Neuronal stem cell (in vitro differentiated cells): ENCODE measurements at regions not wholly inside any gene's neighbourhood (a gene's known extent, or its start where the extent isn't known, plus 50 kb on each side); places are given as distances from the start of the nearest gene placed in this dataset.
"Not testable (repeated sequence)": the region's sequence is repeated elsewhere in the genome, so short reads cannot be mapped to it uniquely, and the experiment has no call there.

Experiments used
- DNase-seq: peaks from one replicate; pipeline ENCODE4 v3.0.0-alpha.2; 2013; ENCODE audit warnings: low spot score
- H2AFZ ChIP-seq: one replicate; pipeline ENCODE4 v1.6.1; 2013; ENCODE audit warnings: mild to moderate bottlenecking, low read length, inconsistent platforms
- H2AK5ac ChIP-seq: 2 replicates; pipeline ENCODE4 v1.6.1; 2013; ENCODE audit warnings: low read depth, mild to moderate bottlenecking, inconsistent platforms, low read length, moderate library complexity, mixed read lengths
- H2BK120ac ChIP-seq: 2 replicates; pipeline ENCODE4 v1.6.1; 2013; ENCODE audit warnings: low read depth, mild to moderate bottlenecking, inconsistent platforms, low read length, moderate library complexity, mixed read lengths
- H2BK12ac ChIP-seq: one replicate; pipeline ENCODE4 v1.6.1; 2013; ENCODE audit warnings: low read length, inconsistent platforms
- H2BK15ac ChIP-seq: 2 replicates; pipeline ENCODE4 v1.6.1; 2013; ENCODE audit warnings: mild to moderate bottlenecking, low read length, inconsistent platforms, mixed read lengths
- H2BK5ac ChIP-seq: one replicate; pipeline ENCODE4 v1.6.1; 2013; ENCODE audit warnings: inconsistent platforms, mild to moderate bottlenecking, low read length, moderate library complexity
- H3K14ac ChIP-seq: one replicate; pipeline ENCODE4 v1.6.1; 2013; ENCODE audit warnings: low read length, inconsistent platforms
- H3K18ac ChIP-seq: 2 replicates; pipeline ENCODE4 v1.6.1; 2013; ENCODE audit warnings: low read length, inconsistent platforms
- H3K23ac ChIP-seq: 2 replicates; pipeline ENCODE4 v1.6.1; 2013; ENCODE audit warnings: low read depth, mild to moderate bottlenecking, mixed read lengths, low read length, inconsistent platforms; ENCODE audit not compliant: poor library complexity
- H3K27ac ChIP-seq: replicated peaks from 3 replicates; pipeline ENCODE4 v1.5.1; 2013; ENCODE audit warnings: low read length, inconsistent platforms
- H3K27me3 ChIP-seq, 3 experiments: 2 replicates each; pipeline ENCODE4 v1.6.1; 2013; ENCODE audit warnings: low read length in 3 of 3, mild to moderate bottlenecking in 2 of 3, inconsistent platforms in 1 of 3, low read depth in 1 of 3, mixed read lengths in 1 of 3, moderate library complexity in 1 of 3; ENCODE audit not compliant: control insufficient read depth in 3 of 3, insufficient read depth in 3 of 3
- H3K36me3 ChIP-seq, 2 donors: replicated peaks in 1 of 2; 2 replicates each; pipeline ENCODE4 v1.6.1; 2013; ENCODE audit warnings: low read length in 2 of 2; ENCODE audit not compliant: control insufficient read depth in 2 of 2, insufficient read depth in 2 of 2
- H3K4ac ChIP-seq: 2 replicates; pipeline ENCODE4 v1.6.1; 2013; ENCODE audit warnings: inconsistent platforms, mild to moderate bottlenecking, low read length, moderate library complexity
- H3K4me1 ChIP-seq, 2 donors: 1 replicate in 1 of 2; 2 replicates in 1 of 2; pipeline ENCODE4 v1.6.1; 2013; ENCODE audit warnings: low read length in 2 of 2, low read depth in 1 of 2; ENCODE audit not compliant: control insufficient read depth in 2 of 2, insufficient read depth in 1 of 2
- H3K4me2 ChIP-seq: one replicate; pipeline ENCODE4 v1.6.1; 2013; ENCODE audit warnings: mild to moderate bottlenecking, low read length, inconsistent platforms; ENCODE audit not compliant: insufficient read depth, poor library complexity, severe bottlenecking
- H3K4me3 ChIP-seq, 2 donors: 2 replicates each; pipeline ENCODE4 v1.5.1; 2013; ENCODE audit warnings: low read length in 2 of 2, mild to moderate bottlenecking in 2 of 2, inconsistent platforms in 1 of 2, moderate library complexity in 1 of 2
- H3K79me1 ChIP-seq: one replicate; pipeline ENCODE4 v1.6.1; 2013; ENCODE audit warnings: low read depth, mild to moderate bottlenecking, inconsistent platforms, low read length, moderate library complexity
- H3K9ac ChIP-seq: one replicate; pipeline ENCODE4 v1.6.1; 2013; ENCODE audit warnings: mild to moderate bottlenecking, low read depth, low read length, inconsistent platforms; ENCODE audit not compliant: poor library complexity
- H3K9me3 ChIP-seq, 2 donors: replicated peaks in 1 of 2; 2 replicates each; pipeline versions ENCODE3 to v1.6.1; 2013; ENCODE audit warnings: low read length in 2 of 2, mild to moderate bottlenecking in 2 of 2, inconsistent platforms in 1 of 2, low read depth in 1 of 2, mixed read lengths in 1 of 2, moderate library complexity in 1 of 2; ENCODE audit not compliant: control insufficient read depth in 2 of 2, insufficient read depth in 1 of 2
- H4K8ac ChIP-seq: one replicate; pipeline ENCODE4 v1.6.1; 2013; ENCODE audit warnings: low read depth, mild to moderate bottlenecking, inconsistent platforms, low read length, moderate library complexity
- H4K91ac ChIP-seq: one replicate; pipeline ENCODE4 v1.6.1; 2013; ENCODE audit warnings: low read length, low read depth, mild to moderate bottlenecking, inconsistent platforms; ENCODE audit not compliant: poor library complexity
- WGBS, 2 donors: extraction: QIAGEN DNeasy Blood & Tissue Kit; methylation state at CpG; one replicate each; pipeline ENCODE4 v1.1.7; 2013; ENCODE audit warnings: missing lambda C conversion rate in 2 of 2, mixed read lengths in 1 of 2; ENCODE audit not compliant: insufficient read length in 2 of 2, insufficient replicate concordance in 1 of 2; ENCODE audit errors: extremely low coverage in 2 of 2; 5-methylcytosine and 5-hydroxymethylcytosine counted together

- H3K4me3 ChIP-seq, H2BK120ac ChIP-seq, H3K27me3 ChIP-seq, H3K18ac ChIP-seq, H3K9ac ChIP-seq, H4K91ac ChIP-seq, H3K79me1 ChIP-seq, H3K23ac ChIP-seq, DNase-seq, H4K8ac ChIP-seq, H2BK12ac ChIP-seq, H2BK5ac ChIP-seq, H3K9me3 ChIP-seq, H3K4ac ChIP-seq, H2AFZ ChIP-seq, H3K27ac ChIP-seq, H3K4me2 ChIP-seq, H2AK5ac ChIP-seq, H3K36me3 ChIP-seq, H3K14ac ChIP-seq, H2BK15ac ChIP-seq: not testable (repeated sequence)
- no CpG with 5 or more reads among the region's 3 CpGs for WGBS, 2 donors
- peaks cover 0 to 15% of the 10 kb centered on the region in 2 donors for H3K4me1 ChIP-seq
Observed at GRCh38 chr12:131438493-131438835, 272.4 kb upstream of the SFSWAP start.

GRCh38 chr12:131438881-131439280 lies 272.0 kb upstream of the SFSWAP start:
- Histone ChIP-seq H3K27me3 (no peaks in the 10 kb centered on the region), H3K23ac (no peak overlapping the region), H2BK15ac (no peak overlapping the region), H4K91ac (no peak overlapping the region), H3K4ac (no peak overlapping the region), H3K9ac (no peak overlapping the region), H2BK12ac (no peak overlapping the region), H3K36me3 (no peaks in the 10 kb centered on the region), H3K79me1 (no peaks in the 10 kb centered on the region), H4K8ac (no peak overlapping the region), H3K27ac (no peak overlapping the region), H3K14ac (no peak overlapping the region), H2BK120ac (no peak overlapping the region), H3K4me1 (peaks cover 0 to 17% of the 10 kb centered on the region in 2 donors), H3K4me3 (no peak overlapping the region), H2AFZ (no peak overlapping the region), H3K9me3 (no peaks in the 10 kb centered on the region), H2AK5ac (no peak overlapping the region), H2BK5ac (no peak overlapping the region), H3K4me2 (no peak overlapping the region), H3K18ac (peak overlapping the region; percentile 27)
- WGBS, 2 donors: no CpG with 5 or more reads among the region's 14 CpGs
- no peak for DNase-seq

GRCh38 chr12:131439752-131440151 lies 271.1 kb upstream of the SFSWAP start:
- H2BK120ac ChIP-seq, H2BK5ac ChIP-seq, H2BK12ac ChIP-seq, H4K8ac ChIP-seq, H2AK5ac ChIP-seq, H2AFZ ChIP-seq, H3K79me1 ChIP-seq, H3K9me3 ChIP-seq, H3K36me3 ChIP-seq, H3K4me2 ChIP-seq, DNase-seq, H3K4ac ChIP-seq, H3K23ac ChIP-seq, H4K91ac ChIP-seq, H3K14ac ChIP-seq, H3K4me3 ChIP-seq, H3K27ac ChIP-seq, H2BK15ac ChIP-seq, H3K9ac ChIP-seq, H3K18ac ChIP-seq, H3K27me3 ChIP-seq: not testable (repeated sequence)
- H3K4me1 ChIP-seq: peaks cover 0 to 12% of the 10 kb centered on the region in 2 donors
- WGBS, 2 donors: no CpG with 5 or more reads among the region's 8 CpGs

- H3K23ac ChIP-seq: peak overlapping the region; percentile 85
- not testable (repeated sequence) for H2BK5ac ChIP-seq, H3K79me1 ChIP-seq, H2AK5ac ChIP-seq, H2BK120ac ChIP-seq, H3K18ac ChIP-seq, H3K4me2 ChIP-seq, H2BK12ac ChIP-seq, H3K27me3 ChIP-seq, H3K27ac ChIP-seq, H3K9ac ChIP-seq, H2BK15ac ChIP-seq, H4K8ac ChIP-seq, DNase-seq, H3K9me3 ChIP-seq, H3K14ac ChIP-seq, H3K36me3 ChIP-seq, H2AFZ ChIP-seq, H3K4ac ChIP-seq, H4K91ac ChIP-seq, H3K4me3 ChIP-seq
- H3K4me1 ChIP-seq: peaks cover 0 to 13% of the 10 kb centered on the region in 2 donors
- no CpG with 5 or more reads among the region's 21 CpGs for WGBS, 2 donors
Observed at GRCh38 chr12:131440209-131441059, 270.5 kb upstream of the SFSWAP start.
